CD4-positive, alpha-beta T cell treated with Interferon alpha-2 for 1 hour (primary cell): ENCODE measurements at regions not wholly inside any gene's neighbourhood (a gene's known extent, or its start where the extent isn't known, plus 50 kb on each side); places are given as distances from the start of the nearest gene placed in this dataset.
"Not testable (repeated sequence)": the region's sequence is repeated elsewhere in the genome, so short reads cannot be mapped to it uniquely, and the experiment has no call there.

Source experiments
- DNase-seq, 2 donors: peaks; one replicate each; pipeline ENCODE4 v3.0.0-alpha.2; 2020 to 2022

- not testable (repeated sequence) for DNase-seq
These were observed 131.5 kb upstream of the MED13 start for GRCh38 chr17:62196587-62196986.

GRCh38 chr17:62194401-62194800, 129.3 kb upstream of the MED13 start:
- no peak for DNase-seq

GRCh38 chr17:62193249-62193648, 128.2 kb upstream of the MED13 start:
- DNase-seq = no peak

- no peak for DNase-seq
These were observed 126.6 kb upstream of the MED13 start for GRCh38 chr17:62191390-62192361.

- DNase-seq = no peak
These were observed 124.3 kb upstream of the MED13 start for GRCh38 chr17:62189377-62189776.

- DNase-seq = no peak
These were observed 123.6 kb upstream of the MED13 start for GRCh38 chr17:62188713-62189112.

GRCh38 chr17:62187681-62188080, 122.6 kb upstream of the MED13 start:
- DNase-seq = no peak

- no peak for DNase-seq
These were observed 121.8 kb upstream of the MED13 start for GRCh38 chr17:62186841-62187240.

GRCh38 chr17:62180772-62181171, 115.7 kb upstream of the MED13 start:
- DNase-seq = no peak

- DNase-seq = no peak
These were observed 114.6 kb upstream of the MED13 start for GRCh38 chr17:62179525-62180161.

GRCh38 chr17:62178579-62178978, 113.5 kb upstream of the MED13 start:
- no peak for DNase-seq

GRCh38 chr17:62172492-62173291, 107.6 kb upstream of the MED13 start:
- DNase-seq = no peak

GRCh38 chr17:62167076-62167475, 102.0 kb upstream of the MED13 start:
- DNase-seq = no peak

- DNase-seq = peak in 1 of 2 donors; percentile 6
These were observed 100.0 kb upstream of the MED13 start for GRCh38 chr17:62164747-62165722.

- no peak for DNase-seq
These were observed 98.8 kb upstream of the MED13 start for GRCh38 chr17:62163847-62164246.

- DNase-seq = no peak
These were observed 97.8 kb upstream of the MED13 start for GRCh38 chr17:62162898-62163297.

- no peak for DNase-seq
These were observed 96.5 kb upstream of the MED13 start for GRCh38 chr17:62161405-62162148.

- no peak for DNase-seq
These were observed 95.7 kb upstream of the MED13 start for GRCh38 chr17:62160816-62161215.

GRCh38 chr17:62159994-62160393, 94.9 kb upstream of the MED13 start:
- no peak for DNase-seq

- DNase-seq = no peak
These were observed 91.9 kb upstream of the MED13 start for GRCh38 chr17:62156949-62157348.

GRCh38 chr17:62154909-62155308, 89.8 kb upstream of the MED13 start:
- no peak for DNase-seq
